HG03378 (cell line): ENCODE measurements at regions not wholly inside any gene's neighbourhood (a gene's known extent, or its start where the extent isn't known, plus 50 kb on each side); places are given as distances from the start of the nearest gene placed in this dataset.
"Not testable (repeated sequence)": the region's sequence is repeated elsewhere in the genome, so short reads cannot be mapped to it uniquely, and the experiment has no call there.

Source experiments
- ATAC-seq: cut with Tn5 transposase; IDR thresholded peaks from one replicate; pipeline ENCODE4 v1.9.1; 2021; ENCODE audit warnings: mild to moderate bottlenecking, moderate library complexity; ENCODE audit not compliant: unreplicated experiment

DNA sequence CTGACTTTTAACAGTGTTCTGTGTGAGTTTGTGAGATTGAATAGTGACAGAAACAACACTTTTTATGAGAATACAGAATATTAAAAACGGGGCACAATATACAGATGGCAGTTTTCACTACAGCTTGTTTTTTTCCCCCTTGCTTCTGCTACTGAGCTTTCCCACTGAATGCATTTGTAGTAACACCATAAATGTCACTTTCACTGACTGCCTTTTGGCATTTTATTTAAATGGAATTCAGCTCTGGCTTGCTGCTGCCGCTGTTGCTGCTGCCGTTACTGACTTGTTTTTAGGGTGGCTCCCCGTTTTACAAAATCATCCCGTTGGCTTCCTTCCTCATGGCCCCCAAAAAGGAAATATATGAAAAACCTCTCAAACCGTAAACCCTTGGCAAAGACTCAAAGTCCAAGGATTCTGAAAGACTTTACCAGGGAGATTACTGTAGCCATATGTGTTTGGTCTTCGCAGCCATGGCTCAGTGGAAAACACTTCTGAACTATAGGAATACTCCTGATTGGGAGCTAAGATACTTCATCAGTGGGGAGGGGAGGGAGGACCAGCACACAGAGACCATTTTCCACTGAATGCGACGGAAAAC lies 151.0 kb downstream of the NUF2 start:
- no peak for ATAC-seq

DNA sequence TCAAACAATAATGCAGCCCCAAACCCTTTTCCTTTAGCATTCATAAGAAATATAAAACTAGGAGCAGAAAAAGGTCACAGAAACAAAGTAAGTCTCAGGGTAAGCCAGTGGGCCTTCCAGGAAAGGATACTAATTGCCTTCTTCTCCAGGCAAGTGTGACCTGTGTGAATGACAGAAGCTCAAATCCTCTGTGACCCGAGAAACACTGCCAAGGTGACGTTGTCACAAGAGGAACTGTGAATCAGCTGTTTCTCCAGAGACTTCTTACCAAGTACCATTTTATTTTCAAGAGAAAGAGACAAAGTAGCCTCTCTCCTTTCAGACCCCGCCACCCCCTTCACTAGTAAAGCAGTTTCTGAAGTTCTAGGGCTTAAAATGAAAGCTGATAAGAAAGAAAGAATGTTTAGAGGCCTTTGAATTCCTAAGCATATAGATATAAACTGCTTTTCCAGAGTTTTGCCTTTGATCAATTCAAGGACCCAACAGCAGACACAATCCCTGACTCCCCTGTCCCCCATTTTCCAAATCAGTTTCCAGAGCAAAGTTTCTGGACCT lies 155.6 kb downstream of the NUF2 start:
- no peak for ATAC-seq

DNA sequence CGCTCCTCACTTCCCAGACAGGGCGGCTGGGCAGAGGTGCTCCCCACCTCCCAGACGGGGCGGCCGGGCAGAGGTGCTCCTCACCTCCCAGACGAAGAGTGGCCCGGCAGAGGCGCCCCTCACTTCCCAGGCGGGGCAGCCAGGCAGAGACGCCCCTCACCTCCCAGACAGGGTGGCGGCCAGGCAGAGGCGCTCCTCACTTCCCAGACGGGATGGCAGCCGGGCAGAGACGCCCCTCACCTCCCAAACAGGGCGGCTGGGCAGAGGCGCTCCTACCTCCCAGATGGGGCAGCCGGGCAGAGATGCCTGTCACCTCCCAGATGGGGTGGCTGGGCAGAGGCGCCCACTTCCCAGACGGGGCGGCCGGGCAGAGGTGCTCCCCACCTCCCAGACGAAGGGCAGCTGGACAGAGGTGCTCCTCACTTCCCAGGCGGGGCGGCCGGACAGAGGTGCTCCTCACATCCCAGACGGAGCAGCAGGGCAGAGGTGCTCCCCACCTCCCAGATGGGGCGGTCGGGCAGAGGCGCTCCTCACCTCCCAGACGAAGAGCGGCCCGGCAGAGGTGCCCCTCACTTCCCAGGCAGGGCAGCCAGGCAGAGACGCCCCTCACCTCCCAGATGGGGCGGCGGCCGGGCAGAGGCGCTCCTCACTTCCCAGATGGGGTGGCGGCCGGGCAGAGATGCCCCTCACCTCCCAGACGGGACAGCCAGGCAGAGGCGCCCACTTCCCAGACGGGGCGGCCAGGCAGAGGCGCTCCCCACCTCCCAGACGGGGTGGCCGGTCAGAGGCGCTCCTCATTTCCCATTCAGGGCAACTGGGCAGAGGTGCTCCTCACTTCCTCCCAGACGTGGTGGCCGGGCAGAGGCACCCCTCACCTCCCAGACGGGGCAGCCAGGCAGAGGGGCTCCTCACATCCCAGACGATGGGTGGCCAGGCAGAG lies 176.9 kb downstream of the NUF2 start:
- ATAC-seq: not testable (repeated sequence)

DNA sequence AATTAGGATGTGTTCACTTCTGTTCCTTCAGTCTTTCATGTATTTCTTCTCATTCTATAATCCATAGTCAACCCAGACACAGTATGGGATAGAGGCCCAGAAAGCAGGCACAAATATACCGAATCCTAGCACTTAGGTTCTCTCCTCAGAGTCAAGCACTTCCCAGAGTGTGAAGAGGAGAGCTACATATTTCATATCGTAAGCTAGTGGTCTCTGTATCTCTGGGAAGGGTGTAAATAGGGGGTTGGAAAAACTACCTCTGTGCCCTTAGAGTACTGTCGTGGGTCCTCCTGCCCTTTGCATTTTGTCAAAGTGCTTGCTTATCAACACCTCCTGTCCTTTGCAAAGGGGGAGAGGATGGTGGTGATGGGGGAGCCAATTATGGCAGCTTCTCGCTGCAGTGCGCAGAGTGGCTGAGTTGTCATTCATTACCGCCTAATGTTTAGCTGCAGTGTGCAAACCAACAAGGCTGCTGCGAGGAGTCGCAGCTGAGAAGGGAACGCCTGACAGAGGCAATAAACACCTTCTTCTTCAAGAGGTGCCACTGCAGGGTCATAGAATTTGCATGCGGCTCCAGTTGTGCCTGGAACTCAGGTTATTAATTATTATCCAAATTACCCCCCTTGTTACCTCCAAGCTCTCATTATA lies 182.7 kb downstream of the NUF2 start:
- ATAC-seq: no peak

DNA sequence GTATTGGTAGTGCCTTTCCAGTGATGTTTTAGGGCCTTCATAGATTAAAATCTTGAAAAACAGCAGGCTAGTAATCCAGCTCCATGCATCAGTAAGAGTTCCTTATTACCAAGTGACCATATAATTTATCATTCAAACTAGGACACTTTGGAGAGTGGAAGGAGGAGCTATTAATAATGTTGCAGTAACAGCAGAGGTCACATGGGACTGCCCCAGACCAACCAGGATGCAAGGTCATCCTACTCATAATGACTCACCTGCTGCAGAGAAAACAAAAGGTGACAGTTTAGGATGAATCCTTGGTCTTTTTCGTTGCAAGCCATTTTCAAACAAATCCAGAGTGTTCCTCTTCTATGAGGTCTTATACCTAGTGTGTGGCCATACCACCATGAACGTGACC lies 187.4 kb downstream of the NUF2 start:
- ATAC-seq: no peak

DNA sequence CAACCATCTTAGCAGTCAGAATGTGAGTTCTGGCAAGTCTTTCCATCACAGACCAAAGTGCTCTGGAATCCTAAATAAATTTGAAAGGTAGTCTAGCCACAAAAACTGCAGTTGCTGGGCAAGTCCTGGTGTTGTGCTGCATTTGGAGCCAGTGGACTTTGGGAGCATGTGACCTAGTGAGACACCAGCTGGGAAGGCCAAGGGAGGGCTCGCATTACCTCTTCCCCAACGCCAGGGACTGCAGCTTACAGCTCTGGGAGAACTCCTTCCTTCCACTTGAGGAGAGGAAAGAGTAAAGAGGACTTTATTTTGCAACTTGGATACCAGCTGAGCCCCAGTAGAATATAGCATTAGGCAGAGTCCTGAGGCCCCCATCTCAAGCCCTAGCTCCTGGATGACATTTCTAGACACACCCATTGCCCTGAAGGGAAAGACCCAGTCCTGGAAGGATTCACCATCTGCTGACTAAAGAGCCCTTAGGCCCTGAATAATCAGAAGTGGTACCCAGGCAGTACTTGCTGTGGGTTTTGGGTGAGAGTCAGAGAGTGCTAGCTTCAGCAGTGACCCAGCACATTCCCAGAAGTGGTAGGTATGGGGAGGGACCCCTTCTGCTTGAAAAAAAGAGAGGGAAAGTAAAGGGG lies 190.7 kb downstream of the NUF2 start:
- ATAC-seq: no peak

DNA sequence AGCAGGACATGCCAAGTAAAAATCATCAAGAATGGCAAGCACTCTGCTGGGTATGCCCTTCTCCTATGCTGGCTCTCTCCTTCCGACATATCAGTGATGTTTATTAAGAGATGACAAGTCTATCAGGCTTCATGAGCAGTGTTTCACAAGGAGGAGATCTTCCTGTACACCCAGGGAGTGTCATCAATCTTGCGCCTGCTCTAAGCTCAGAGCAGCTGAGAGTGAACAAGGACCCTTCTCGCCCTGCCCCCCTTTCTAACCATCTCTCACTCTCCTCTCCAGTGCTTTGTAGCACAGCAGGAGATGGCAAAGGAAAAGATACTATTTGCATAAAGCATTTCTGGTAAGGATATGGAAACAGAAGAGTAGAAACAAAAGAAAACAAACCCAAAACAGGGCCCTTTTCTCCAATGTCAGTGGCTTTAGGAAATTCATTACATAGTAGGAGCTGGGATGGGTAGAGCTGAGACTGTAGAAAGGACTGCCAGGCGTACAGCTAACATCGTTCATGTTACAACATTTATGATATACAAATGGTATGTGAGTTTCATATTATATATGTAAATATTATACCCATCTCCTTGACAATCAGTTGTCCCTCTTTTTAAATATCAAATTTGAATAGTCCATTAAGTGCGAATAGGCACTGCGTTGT lies 201.7 kb downstream of the NUF2 start:
- ATAC-seq: no peak

DNA sequence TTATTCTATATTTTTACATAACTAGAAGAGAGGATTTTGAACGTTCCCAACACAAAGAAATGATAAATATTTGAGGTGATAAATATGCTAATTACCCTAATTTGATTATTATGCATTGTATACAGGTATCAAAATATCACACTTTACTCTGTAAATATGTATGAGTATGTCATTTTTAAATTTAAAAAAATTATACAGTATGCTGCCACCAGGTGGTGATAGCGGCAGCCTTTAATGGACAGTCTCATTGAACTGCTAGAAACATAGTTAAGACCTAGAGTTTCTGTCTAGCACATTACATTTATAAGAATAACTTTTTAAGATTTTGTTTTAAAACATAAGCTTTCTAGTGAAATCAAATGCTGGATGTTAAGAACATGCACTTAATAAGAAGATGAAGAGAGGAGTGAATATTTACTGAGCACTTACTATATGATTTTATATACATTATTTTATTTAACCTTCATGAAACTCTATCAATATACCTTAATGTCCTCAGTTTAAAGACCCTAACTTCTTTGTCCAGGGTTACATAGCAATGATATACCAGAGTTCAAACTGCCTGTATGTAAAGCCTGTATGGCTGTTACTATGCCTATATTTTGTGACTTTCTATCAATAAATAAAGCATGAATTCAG lies 207.1 kb downstream of the NUF2 start:
- peak; percentile 82 for ATAC-seq

DNA sequence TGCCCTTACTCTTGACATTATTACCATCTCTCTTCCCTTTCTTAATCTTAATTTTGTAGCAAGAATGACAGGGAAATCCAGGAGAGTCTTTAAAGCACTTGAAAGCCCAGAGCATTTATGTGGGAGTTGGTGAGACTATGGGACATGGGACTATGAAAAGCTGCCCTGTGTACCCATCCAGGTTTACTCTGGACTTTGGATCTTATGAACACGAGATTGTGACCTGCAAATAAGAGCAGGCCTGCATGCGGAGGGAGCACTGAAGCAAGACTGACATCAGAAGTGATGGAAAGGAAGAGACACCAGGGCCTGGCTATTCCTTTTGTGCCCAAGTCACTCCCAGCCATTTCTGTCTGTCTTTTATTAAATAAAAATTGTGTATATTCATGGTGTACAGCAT lies 209.6 kb downstream of the NUF2 start:
- no peak for ATAC-seq

DNA sequence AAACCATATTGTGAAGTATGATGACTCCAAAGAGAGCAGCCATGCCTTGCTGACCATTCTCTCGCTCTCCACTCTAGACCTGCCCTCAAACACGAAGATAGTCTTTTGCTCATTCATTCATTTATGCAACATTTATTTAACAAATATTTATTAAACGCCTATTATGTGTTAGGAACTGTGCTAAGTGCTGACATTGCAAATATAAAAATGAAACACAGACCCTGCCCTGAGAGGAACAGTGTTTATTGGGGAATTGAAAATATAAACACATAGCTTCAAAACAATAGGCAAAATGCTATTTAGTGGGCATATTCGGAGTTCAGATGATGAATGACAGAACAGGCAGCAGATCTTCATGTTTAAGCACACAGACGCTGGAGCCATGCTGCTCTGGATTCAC lies 213.6 kb downstream of the NUF2 start:
- ATAC-seq: no peak

DNA sequence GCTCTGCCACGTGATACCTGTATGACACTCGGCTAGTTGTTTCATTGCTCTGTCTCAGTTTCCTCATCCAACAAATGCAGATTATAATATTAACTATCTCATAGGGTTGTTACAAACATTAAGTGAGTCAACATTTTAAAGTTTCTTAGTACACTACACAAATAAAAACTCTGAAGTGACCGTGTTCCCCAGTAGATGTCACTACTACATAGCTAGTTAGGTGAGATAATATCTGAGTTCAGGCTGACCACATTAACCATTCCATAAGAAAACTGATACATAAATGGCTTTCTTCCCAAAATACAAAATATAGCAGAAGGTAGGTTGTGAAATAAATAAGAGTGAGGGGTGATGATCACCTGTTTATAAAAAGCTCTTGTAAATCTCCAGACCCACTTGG lies 214.1 kb downstream of the NUF2 start:
- no peak for ATAC-seq

DNA sequence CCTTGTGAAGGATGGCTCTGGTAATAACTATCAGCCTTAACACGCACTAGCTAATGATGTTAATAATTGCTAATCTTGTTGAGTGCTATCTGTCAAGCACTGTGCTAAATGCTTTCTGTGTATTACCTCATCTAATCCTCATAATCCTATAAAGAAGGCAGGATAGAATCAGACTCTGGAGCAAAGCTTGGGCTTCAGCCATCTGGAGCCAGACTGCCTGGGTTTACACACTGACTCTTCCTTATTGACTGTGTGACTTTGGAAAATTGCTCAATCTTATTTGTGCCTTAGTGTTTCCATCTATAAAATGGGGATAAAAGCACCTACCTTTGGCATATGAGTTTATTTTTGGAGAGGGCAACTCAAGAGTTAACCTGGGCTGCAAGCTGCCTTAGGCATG lies 216.1 kb downstream of the NUF2 start:
- no peak for ATAC-seq

DNA sequence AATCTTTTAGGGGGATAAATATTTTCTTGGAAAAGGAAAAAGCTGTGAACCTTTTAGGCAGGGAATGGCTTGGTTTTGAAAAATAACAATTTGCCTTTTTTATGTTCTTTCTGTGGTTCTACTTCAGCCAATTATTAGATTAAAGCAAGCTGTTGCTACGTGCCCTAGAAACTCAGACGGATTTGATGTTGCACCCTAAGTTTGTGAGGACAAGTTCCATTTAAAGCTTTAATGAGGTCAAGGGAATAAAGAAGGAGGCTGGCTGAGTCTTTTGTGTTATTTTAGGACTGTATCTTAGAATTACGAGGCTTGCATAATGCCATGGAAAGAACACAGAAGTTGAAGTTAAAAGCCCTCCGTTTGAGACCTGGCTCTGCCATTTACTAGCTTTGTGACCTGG lies 216.9 kb downstream of the NUF2 start:
- ATAC-seq: no peak

DNA sequence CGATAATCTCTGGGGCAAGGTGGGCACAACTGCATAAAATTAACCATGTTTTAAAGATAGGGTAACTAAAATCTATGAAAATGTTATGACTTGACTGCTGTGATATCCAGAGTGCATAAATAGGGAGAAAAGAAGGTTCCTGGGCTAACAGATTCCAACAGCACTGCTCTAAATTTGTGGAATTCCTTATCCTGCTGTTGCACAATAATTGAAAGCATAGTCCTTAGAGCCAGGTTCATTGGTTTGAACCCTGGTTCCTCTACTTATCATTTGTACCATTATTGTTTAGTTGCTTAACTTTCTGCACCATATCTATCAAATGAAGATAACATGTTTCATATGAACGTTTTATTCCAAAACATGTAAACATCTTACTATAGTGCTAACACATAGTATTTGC lies 219.0 kb downstream of the NUF2 start:
- ATAC-seq: no peak

DNA sequence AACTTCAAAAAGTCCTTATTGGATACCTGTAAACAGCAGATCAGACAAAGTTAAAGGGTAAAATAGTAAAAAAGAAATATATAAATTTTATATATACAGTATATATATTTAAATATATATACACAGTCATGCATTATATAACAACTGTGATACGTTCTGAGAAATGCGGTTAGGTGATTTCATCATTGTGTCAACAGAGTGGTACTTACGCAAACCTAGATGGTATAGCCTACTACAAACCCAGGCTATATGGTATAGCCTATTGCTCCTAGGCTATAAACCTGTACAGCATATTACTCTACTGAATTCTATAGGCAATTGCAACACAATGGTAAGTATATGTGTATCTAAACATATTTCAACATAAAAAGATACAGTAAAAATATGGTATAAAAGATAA lies 222.7 kb downstream of the NUF2 start:
- ATAC-seq: no peak

DNA sequence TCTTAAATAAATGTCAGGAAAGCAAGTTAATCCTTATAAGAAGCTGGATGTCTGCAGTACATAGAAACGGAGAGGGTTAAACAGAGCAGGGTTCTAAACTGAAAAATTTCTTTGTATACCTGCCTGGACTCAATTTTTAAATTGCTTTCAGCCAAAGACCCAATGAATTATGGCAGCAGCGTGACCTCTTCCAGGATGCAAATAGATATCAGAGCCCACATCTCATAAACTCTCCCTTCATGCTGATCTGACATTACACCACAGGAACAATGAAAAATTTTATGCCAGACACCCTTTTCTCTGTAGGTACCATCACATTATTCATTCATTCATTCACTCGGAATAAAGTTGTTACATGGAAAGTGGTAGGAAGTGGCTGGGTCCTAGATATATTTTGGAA lies 236.4 kb downstream of the NUF2 start:
- ATAC-seq: no peak

DNA sequence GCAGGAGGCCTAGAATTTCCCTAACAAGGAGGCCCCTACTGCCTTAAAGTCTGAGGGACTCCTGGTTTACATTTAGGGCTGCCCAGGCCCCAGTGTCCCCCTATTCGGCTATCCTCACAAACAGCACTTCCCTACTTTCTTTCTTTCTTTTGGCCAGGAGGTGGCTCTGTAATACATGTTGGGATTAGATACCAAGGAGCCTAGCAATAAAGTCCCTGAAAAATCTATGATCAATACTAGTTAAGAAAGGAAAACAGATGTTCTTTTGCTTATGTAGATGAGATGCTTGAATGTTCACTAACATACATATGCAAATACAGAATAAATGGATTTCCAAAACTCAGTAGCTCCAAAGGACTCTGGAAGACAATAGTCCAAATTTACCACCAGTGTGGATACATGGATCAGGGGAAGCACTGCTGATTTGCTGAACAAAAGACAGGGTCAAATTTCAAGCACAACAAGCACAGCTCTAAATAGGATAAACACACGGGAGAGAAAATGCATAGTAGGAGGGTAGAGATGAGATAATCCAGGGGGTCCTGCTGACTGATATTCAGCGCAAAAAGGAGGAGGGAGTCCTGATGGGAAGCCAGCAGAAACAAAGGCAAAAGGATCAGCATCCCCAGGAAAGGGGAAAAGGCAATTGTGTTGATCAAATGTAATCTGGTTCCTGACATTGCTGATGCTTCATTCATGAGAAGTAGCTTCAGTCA lies 240.0 kb downstream of the NUF2 start:
- no peak for ATAC-seq

DNA sequence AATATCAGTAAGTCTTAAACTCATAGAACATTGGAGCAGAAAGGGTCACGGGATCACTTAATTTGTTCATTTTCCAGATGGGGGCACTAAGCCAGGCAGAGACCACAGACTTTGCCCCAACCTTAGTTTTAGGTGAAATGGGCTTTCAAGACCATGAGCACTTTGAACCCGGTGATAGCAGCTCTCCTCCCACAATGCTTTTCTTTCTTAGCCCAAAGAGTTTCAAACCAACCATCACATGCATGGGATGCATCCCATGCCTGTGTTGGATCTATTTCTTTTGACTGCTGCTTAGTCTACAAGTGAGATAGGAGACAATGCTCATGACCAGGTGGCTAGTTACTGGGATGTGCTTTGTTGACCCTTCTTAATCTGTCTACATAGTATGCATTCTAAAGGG lies 240.6 kb downstream of the NUF2 start:
- ATAC-seq: no peak

DNA sequence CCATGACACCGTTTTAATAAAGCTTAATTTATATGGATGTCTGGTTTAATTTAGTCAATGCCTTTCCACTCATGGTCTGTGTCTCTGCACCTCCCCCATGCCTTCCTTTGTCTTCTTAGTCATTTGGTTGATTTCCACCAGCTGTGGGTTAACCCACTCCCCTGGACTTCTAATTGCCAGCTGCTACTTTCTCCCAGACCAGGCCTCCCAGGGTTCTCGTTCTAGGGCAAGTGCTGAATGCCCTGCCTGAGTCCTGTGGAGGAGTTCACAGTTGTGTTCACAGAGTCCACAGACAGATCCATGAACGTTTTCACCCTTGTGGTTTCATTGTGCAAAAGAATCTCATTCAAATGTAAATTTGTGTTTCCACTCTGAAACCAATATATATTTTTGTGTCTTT lies 243.4 kb downstream of the NUF2 start:
- no peak for ATAC-seq

DNA sequence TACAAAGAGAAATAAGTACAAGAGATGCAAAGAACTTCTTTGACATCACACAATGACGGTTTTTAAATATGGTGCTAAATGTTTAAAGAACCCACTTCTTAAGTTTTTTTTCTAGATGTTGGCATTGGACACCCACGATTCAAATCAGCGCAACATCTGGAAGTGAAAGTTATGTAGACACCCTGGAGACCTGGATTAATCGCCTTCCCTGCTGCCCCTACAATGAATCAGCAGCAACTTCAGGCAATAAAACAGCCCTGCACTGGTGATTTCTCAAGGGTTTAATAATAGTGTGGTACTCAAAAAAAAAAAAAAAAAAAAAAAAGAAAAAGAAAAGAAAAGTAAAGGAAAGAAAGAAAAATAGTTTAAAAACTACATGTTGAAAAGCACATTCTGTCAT lies 248.3 kb downstream of the NUF2 start:
- ATAC-seq: no peak
